HuH-7.5 (cell line): ENCODE measurements at regions not wholly inside any gene's neighbourhood (a gene's known extent, or its start where the extent isn't known, plus 50 kb on each side); places are given as distances from the start of the nearest gene placed in this dataset.

Source experiments
- DNase-seq: peaks from one replicate; pipeline ENCODE4 v3.0.0; 2011; ENCODE audit warnings: low spot score

DNA sequence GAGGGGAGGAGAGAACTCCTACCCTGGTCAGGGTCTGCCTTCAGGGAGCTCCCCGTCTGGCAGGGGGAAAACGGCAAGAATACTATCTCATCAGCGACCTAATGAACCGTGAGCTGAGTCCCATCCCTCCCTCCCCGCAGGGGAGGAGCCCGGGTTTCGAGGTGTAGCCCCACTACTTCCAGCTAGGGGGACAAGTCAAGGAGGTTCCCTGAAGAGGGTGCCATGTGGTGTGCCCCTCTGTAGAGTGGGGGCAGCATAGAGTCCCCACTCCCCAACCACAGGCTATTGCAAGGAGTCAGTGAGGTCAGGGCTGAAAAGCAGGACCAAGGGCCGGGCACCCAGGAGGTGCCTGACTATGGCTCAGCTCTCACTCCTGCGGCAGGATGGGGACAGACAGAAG lies 50.9 kb upstream of the RXRA start:
- no peak for DNase-seq

- DNase-seq = no peak
These were observed 49.6 kb upstream of the RXRA start for GRCh38 chr9:134276453-134277245.
